Hematopoietic multipotent progenitor cell treated with erythropoietin and hydrocortisone succinate and interleukin-3 and kit ligand, for 4 days (in vitro differentiated cells): ENCODE measurements at regions not wholly inside any gene's neighbourhood (a gene's known extent, or its start where the extent isn't known, plus 50 kb on each side); places are given as distances from the start of the nearest gene placed in this dataset.
"Not testable (repeated sequence)": the region's sequence is repeated elsewhere in the genome, so short reads cannot be mapped to it uniquely, and the experiment has no call there.

Source experiments
- DNase-seq: peaks from one replicate; pipeline ENCODE4 v3.0.0-alpha.2; 2015

GRCh38 chr6:112903361-112903760 lies 556.2 kb downstream of the RFPL4B start:
- no peak for DNase-seq

- DNase-seq, result no peak
Observed at GRCh38 chr6:112906726-112907125, 559.6 kb downstream of the RFPL4B start.

GRCh38 chr6:112909781-112910180 lies 562.7 kb downstream of the RFPL4B start:
- DNase-seq, result no peak

- no peak for DNase-seq
Observed at GRCh38 chr6:112910256-112910655, 563.1 kb downstream of the RFPL4B start.

GRCh38 chr6:112911959-112912358 lies 564.8 kb downstream of the RFPL4B start:
- DNase-seq, result no peak

GRCh38 chr6:112912416-112913101 lies 565.4 kb downstream of the RFPL4B start:
- DNase-seq, result no peak

GRCh38 chr6:112919744-112920143 lies 572.6 kb downstream of the RFPL4B start:
- DNase-seq, result not testable (repeated sequence)

- no peak for DNase-seq
Observed at GRCh38 chr6:112920994-112921393, 573.9 kb downstream of the RFPL4B start.

GRCh38 chr6:112923940-112924587 lies 576.9 kb downstream of the RFPL4B start:
- DNase-seq, result no peak

- DNase-seq, result no peak
Observed at GRCh38 chr6:112925702-112926101, 578.6 kb downstream of the RFPL4B start.

GRCh38 chr6:112927641-112928320 lies 580.7 kb downstream of the RFPL4B start:
- DNase-seq, result no peak

- DNase-seq, result no peak
Observed at GRCh38 chr6:112929641-112930040, 582.5 kb downstream of the RFPL4B start.

- DNase-seq, result no peak
Observed at GRCh38 chr6:112931832-112932231, 584.7 kb downstream of the RFPL4B start.

GRCh38 chr6:112933947-112934346 lies 586.8 kb downstream of the RFPL4B start:
- DNase-seq, result no peak

- DNase-seq, result no peak
Observed at GRCh38 chr6:112934433-112935327, 587.5 kb downstream of the RFPL4B start.

- no peak for DNase-seq
Observed at GRCh38 chr6:112935402-112936078, 588.4 kb downstream of the RFPL4B start.

GRCh38 chr6:112936079-112936472 lies 588.9 kb downstream of the RFPL4B start:
- no peak for DNase-seq

- no peak for DNase-seq
Observed at GRCh38 chr6:112936504-112936903, 589.4 kb downstream of the RFPL4B start.

GRCh38 chr6:112937690-112938089 lies 590.6 kb downstream of the RFPL4B start:
- DNase-seq, result not testable (repeated sequence)

- no peak for DNase-seq
Observed at GRCh38 chr6:112938650-112939049, 591.5 kb downstream of the RFPL4B start.

- DNase-seq, result no peak
Observed at GRCh38 chr6:112939563-112939962, 592.4 kb downstream of the RFPL4B start.

GRCh38 chr6:112941613-112942012 lies 594.5 kb downstream of the RFPL4B start:
- DNase-seq, result no peak
